OCI-LY7 (cell line): ENCODE measurements at regions not wholly inside any gene's neighbourhood (a gene's known extent, or its start where the extent isn't known, plus 50 kb on each side); places are given as distances from the start of the nearest gene placed in this dataset.
"Not testable (repeated sequence)": the region's sequence is repeated elsewhere in the genome, so short reads cannot be mapped to it uniquely, and the experiment has no call there.

Source experiments
- BruUV-seq: library from RNA; stranded (reverse); fragments of 400-500 nt; replicated peaks from 2 replicates; lab custom pipeline; 2021; lab: Mats Ljungman, UMichigan
- CTCF ChIA-PET: fragments of 300-600 bp; sonication (Branson Sonifier 250); formaldehyde crosslinking; loops from one replicate; lab custom pipeline; 2022; ENCODE audit warnings: antibody characterized with exemption; ENCODE audit not compliant: unreplicated experiment; lab: Charles Lee
- POLR2A ChIA-PET: fragments of 300-600 bp; sonication (Branson Sonifier 250); formaldehyde crosslinking; loops from one replicate; lab custom pipeline; 2022; ENCODE audit warnings: antibody characterized with exemption; lab: Charles Lee
- DNase-seq: peaks from one replicate; pipeline ENCODE4 v3.0.0-alpha.2; 2015; ENCODE audit warnings: low spot score
- H2AFZ ChIP-seq: fragments of 200-600 bp; sonication (generic), shearing (Covaris generic); 2 replicates; pipeline ENCODE4 v1.6.1; 2014; ENCODE audit warnings: mild to moderate bottlenecking, antibody characterized with exemption, low read length, moderate library complexity
- H3K27ac ChIP-seq: fragments of 200-600 bp; sonication (generic); 2 replicates; pipeline ENCODE4 v1.5.1; 2014; ENCODE audit warnings: mixed run types, low read depth, mild to moderate bottlenecking, moderate library complexity, low read length, inconsistent platforms; ENCODE audit not compliant: poor library complexity, severe bottlenecking
- H3K36me3 ChIP-seq: fragments of 200-600 bp; sonication (generic); 2 replicates; pipeline ENCODE4 v1.6.1; 2014; ENCODE audit warnings: mild to moderate bottlenecking, antibody characterized with exemption, low read length, moderate library complexity, mixed read lengths; ENCODE audit not compliant: insufficient read depth
- H3K4me1 ChIP-seq: fragments of 200-600 bp; sonication (generic); 2 replicates; pipeline ENCODE4 v1.5.1; 2014; ENCODE audit warnings: mild to moderate bottlenecking, low read length; ENCODE audit not compliant: insufficient read depth, poor library complexity, severe bottlenecking
- H3K4me2 ChIP-seq: fragments of 200-600 bp; sonication (generic); 2 replicates; pipeline ENCODE4 v1.6.1; 2014; ENCODE audit warnings: mild to moderate bottlenecking, low read length
- H3K4me3 ChIP-seq: fragments of 200-600 bp; sonication (generic); 2 replicates; pipeline ENCODE4 v1.5.1; 2014; ENCODE audit warnings: mild to moderate bottlenecking, low read depth, low read length; ENCODE audit not compliant: poor library complexity, severe bottlenecking
- H3K79me2 ChIP-seq: fragments of 200-600 bp; sonication (generic); 2 replicates; pipeline ENCODE4 v1.6.1; 2016; ENCODE audit warnings: low read depth, mild to moderate bottlenecking, low read length, moderate library complexity, mixed read lengths; ENCODE audit not compliant: insufficient read depth
- H3K9me2 ChIP-seq: fragments of 200-600 bp; sonication (generic); 2 replicates; pipeline ENCODE4 v1.6.1; 2016; ENCODE audit warnings: mild to moderate bottlenecking, low read length, mixed read lengths; ENCODE audit not compliant: insufficient read depth
- H3K9me3 ChIP-seq: fragments of 200-600 bp; sonication (generic); 2 replicates; pipeline ENCODE4 v1.6.1; 2014; ENCODE audit warnings: mild to moderate bottlenecking, mixed run types, low read length, mixed read lengths
- H4K20me1 ChIP-seq: fragments of 200-600 bp; sonication (generic); 2 replicates; pipeline ENCODE4 v1.6.1; 2014; ENCODE audit warnings: mild to moderate bottlenecking, antibody characterized with exemption, low read length, moderate library complexity, mixed read lengths; ENCODE audit not compliant: insufficient read depth
- EZH2phosphoT487 ChIP-seq: fragments of 200-600 bp; sonication (generic); IDR thresholded peaks from 2 replicates; pipeline ENCODE4 v1.6.1; 2018; ENCODE audit warnings: low read depth, borderline replicate concordance, mild to moderate bottlenecking, mixed run types, antibody characterized with exemption, low read length, moderate library complexity, mixed read lengths
- intact Hi-C: fragments of 100-400 bp; cut with micrococcal nuclease; formaldehyde crosslinking; loops from one replicate; pipeline ENCODE4 v1.10.0; 2022; ENCODE audit not compliant: unreplicated experiment
- TF ChIP-seq, protein P1 (sequence below): fragments of 200-600 bp; sonication (generic); conservative IDR thresholded peaks from 2 replicates; pipeline ENCODE4 v1.5.1; 2014; ENCODE audit warnings: mild to moderate bottlenecking, antibody characterized with exemption, low read length, moderate library complexity, mixed read lengths

GRCh38 chr6:22766979-22767378 lies 197.6 kb downstream of the HDGFL1 start:
- no peak overlapping the region for H2AFZ ChIP-seq
- no TSS peak for BruUV-seq
- H4K20me1 ChIP-seq, result no peaks in the 10 kb centered on the region
- TF ChIP-seq, protein P1, sequence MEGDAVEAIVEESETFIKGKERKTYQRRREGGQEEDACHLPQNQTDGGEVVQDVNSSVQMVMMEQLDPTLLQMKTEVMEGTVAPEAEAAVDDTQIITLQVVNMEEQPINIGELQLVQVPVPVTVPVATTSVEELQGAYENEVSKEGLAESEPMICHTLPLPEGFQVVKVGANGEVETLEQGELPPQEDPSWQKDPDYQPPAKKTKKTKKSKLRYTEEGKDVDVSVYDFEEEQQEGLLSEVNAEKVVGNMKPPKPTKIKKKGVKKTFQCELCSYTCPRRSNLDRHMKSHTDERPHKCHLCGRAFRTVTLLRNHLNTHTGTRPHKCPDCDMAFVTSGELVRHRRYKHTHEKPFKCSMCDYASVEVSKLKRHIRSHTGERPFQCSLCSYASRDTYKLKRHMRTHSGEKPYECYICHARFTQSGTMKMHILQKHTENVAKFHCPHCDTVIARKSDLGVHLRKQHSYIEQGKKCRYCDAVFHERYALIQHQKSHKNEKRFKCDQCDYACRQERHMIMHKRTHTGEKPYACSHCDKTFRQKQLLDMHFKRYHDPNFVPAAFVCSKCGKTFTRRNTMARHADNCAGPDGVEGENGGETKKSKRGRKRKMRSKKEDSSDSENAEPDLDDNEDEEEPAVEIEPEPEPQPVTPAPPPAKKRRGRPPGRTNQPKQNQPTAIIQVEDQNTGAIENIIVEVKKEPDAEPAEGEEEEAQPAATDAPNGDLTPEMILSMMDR, result no peak
- TF ChIP-seq EZH2phosphoT487, result no peak
- no peak overlapping the region for H3K4me2 ChIP-seq
- ChIA-PET POLR2A (no interaction called here), CTCF (no interaction called here)
- no peaks in the 10 kb centered on the region for H3K4me1 ChIP-seq
- intact Hi-C loops, result no loop called here
- no peaks in the 10 kb centered on the region for H3K36me3 ChIP-seq
- H3K4me3 ChIP-seq, result no peak overlapping the region
- no peak overlapping the region for H3K27ac ChIP-seq
- H3K9me2 ChIP-seq, result no peaks in the 10 kb centered on the region
- no peaks in the 10 kb centered on the region for H3K9me3 ChIP-seq
- H3K79me2 ChIP-seq, result no peaks in the 10 kb centered on the region
- no peak for DNase-seq

GRCh38 chr6:22770054-22770453 lies 200.7 kb downstream of the HDGFL1 start:
- intact Hi-C loops, result no loop called here
- Histone ChIP-seq H3K36me3 (no peaks in the 10 kb centered on the region), H3K4me1 (no peaks in the 10 kb centered on the region), H2AFZ (no peak overlapping the region), H3K4me3 (no peak overlapping the region), H4K20me1 (no peaks in the 10 kb centered on the region), H3K9me3 (no peaks in the 10 kb centered on the region), H3K4me2 (no peak overlapping the region), H3K79me2 (no peaks in the 10 kb centered on the region), H3K27ac (no peak overlapping the region), H3K9me2 (no peaks in the 10 kb centered on the region)
- no TSS peak for BruUV-seq
- no peak for DNase-seq
- POLR2A ChIA-PET, result no interaction called here
- TF ChIP-seq, protein P1, result no peak
- TF ChIP-seq EZH2phosphoT487, result no peak
- CTCF ChIA-PET, result no interaction called here

DNA sequence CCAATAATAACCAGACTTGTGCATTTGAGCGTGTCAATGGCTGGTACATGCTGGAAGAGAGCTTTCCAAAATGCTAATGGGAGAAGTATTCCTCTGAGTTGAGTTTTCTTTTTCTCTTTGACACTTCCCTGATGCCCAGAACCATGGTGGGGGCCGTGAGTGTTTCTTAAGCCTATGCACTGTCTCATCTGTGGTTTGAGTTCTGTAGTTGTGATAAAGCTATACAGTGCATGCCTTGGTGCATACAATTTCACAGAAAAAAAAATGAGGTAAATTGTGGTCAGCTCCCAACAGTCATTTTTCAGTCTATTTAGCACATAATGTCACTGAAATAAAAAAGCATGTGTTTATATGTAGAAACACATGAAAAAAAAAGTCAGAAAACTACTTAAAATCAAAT lies 204.8 kb downstream of the HDGFL1 start:
- H2AFZ ChIP-seq, result no peak overlapping the region
- H3K79me2 ChIP-seq, result no peaks in the 10 kb centered on the region
- no peaks in the 10 kb centered on the region for H3K9me2 ChIP-seq
- intact Hi-C loops, result no loop called here
- H3K9me3 ChIP-seq, result no peaks in the 10 kb centered on the region
- H3K36me3 ChIP-seq, result no peaks in the 10 kb centered on the region
- H3K4me2 ChIP-seq, result no peak overlapping the region
- DNase-seq, result no peak
- TF ChIP-seq, protein P1, result no peak
- no peak for TF ChIP-seq EZH2phosphoT487
- H4K20me1 ChIP-seq, result no peaks in the 10 kb centered on the region
- no TSS peak for BruUV-seq
- no peaks in the 10 kb centered on the region for H3K4me1 ChIP-seq
- no peak overlapping the region for H3K27ac ChIP-seq
- ChIA-PET POLR2A (no interaction called here), CTCF (no interaction called here)
- H3K4me3 ChIP-seq, result no peak overlapping the region

- H3K36me3 ChIP-seq, H3K4me3 ChIP-seq, H3K9me3 ChIP-seq, intact Hi-C loops, H4K20me1 ChIP-seq, BruUV-seq, H3K4me1 ChIP-seq, CTCF ChIA-PET, H3K79me2 ChIP-seq, H3K9me2 ChIP-seq, H3K27ac ChIP-seq, POLR2A ChIA-PET, H3K4me2 ChIP-seq, H2AFZ ChIP-seq, DNase-seq: not testable (repeated sequence)
Observed at GRCh38 chr6:22778438-22778837, 209.1 kb downstream of the HDGFL1 start.
